Activated CD8-positive, alpha-beta T cell treated with anti-CD3 and anti-CD28 coated beads, Interleukin-2, amount 10 ng/mL, durations not matched to agents 7 days and 5 days (primary cell): ENCODE measurements at regions not wholly inside any gene's neighbourhood (a gene's known extent, or its start where the extent isn't known, plus 50 kb on each side); places are given as distances from the start of the nearest gene placed in this dataset.
"Not testable (repeated sequence)": the region's sequence is repeated elsewhere in the genome, so short reads cannot be mapped to it uniquely, and the experiment has no call there.

Experiments used
- ATAC-seq: fragments of 150-1000 bp; cut with Tn5 transposase; one replicate; pipeline ENCODE4 v1.10.0; 2021; ENCODE audit warnings: moderate library complexity
- CTCF ChIA-PET: fragments of 350-600 bp; sonication (Branson Sonifier 250); formaldehyde crosslinking; loops from one replicate; lab custom pipeline; 2021; ENCODE audit warnings: antibody characterized with exemption; lab: Charles Lee
- POLR2A ChIA-PET: fragments of 350-600 bp; sonication (Branson Sonifier 250); formaldehyde crosslinking; loops from one replicate; lab custom pipeline; 2021; ENCODE audit warnings: antibody characterized with exemption; lab: Charles Lee
- DNase-seq: peaks from one replicate; pipeline ENCODE4 v3.0.0-alpha.2; 2020
- H3K27ac Mint-ChIP-seq: one replicate; pipeline ENCODE4 v1.8.0; 2021; ENCODE audit warnings: mild to moderate bottlenecking, mixed read lengths
- H3K27me3 Mint-ChIP-seq: one replicate; pipeline ENCODE4 v1.8.0; 2021; ENCODE audit warnings: low read depth, mixed read lengths
- H3K36me3 Mint-ChIP-seq: one replicate; pipeline ENCODE4 v1.8.0; 2021; ENCODE audit warnings: low read depth, mixed read lengths
- H3K4me1 Mint-ChIP-seq: one replicate; pipeline ENCODE4 v1.8.0; 2021; ENCODE audit warnings: low read depth, mixed read lengths
- H3K4me3 Mint-ChIP-seq: one replicate; pipeline ENCODE4 v1.8.0; 2021; ENCODE audit warnings: mild to moderate bottlenecking, mixed read lengths
- H3K9me3 Mint-ChIP-seq: one replicate; pipeline ENCODE4 v1.8.0; 2022; ENCODE audit warnings: mixed read lengths; ENCODE audit not compliant: insufficient read depth

DNA sequence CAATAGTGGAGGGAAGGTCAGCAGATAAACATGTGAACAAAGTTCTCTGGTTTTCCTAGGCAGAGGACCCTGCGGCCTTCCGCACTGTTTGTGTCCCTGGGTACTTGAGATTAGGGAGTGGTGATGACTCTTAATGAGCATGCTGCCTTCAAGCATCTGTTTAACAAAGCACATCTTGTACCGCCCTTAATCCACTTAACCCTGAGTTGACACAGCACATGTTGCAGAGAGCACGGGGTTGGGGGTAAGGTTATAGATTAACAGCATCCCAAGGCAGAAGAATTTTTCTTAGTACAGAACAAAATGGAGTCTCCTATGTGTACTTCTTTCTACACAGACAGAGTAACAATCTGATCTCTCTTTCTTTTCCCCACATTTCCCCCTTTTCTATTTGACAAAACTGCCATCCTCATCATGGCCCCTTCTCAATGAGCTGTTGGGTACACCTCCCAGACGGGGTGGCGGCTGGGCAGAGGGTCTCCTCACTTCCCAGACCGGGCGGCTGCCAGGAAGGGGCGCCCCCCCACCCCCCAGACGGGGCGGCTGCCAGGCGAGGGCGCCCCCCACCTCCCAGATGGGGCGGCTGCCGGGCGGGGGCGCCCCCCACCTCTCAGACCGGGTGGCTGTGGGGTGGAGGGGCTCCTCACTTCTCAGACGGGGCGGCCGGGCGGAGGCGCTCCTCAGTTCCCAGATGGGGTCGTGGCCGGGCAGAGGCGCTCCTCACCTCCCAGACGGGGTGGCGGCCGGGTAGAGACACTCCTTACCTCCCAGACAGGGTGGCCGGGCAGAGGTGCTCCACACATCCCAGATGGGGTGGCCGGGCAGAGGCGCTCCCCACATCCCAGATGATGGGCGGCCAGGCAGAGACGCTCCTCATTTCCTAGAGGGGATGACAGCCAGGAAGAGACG lies 361.6 kb upstream of the SGO1 start:
- H3K4me1 Mint-ChIP-seq, H3K27me3 Mint-ChIP-seq, CTCF ChIA-PET, H3K36me3 Mint-ChIP-seq, H3K4me3 Mint-ChIP-seq, ATAC-seq, DNase-seq, H3K9me3 Mint-ChIP-seq, H3K27ac Mint-ChIP-seq, POLR2A ChIA-PET: not testable (repeated sequence)

DNA sequence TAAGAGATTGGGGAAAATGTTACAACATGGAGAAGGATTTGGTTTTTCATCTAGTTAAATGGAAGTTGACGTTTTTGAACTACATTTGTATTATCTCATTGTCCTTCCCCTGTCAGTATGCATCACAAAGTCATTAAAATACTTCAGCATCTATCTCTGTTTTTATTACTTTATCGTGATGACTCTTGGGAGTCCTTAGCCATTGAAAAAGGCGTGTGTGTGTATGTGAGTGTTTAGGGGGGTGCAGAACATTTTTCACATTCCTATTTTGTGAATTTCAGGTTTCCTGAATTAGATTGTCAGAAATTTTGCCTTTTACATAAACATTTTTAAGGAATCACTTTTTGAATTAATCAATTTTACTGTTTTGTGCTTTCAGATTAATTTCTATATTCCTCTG lies 360.6 kb upstream of the SGO1 start:
- Mint-ChIP-seq H3K4me1 (no peaks in the 10 kb centered on the region), H3K27me3 (no peaks in the 10 kb centered on the region), H3K4me3 (no peak overlapping the region), H3K36me3 (no peaks in the 10 kb centered on the region), H3K9me3 (no peaks in the 10 kb centered on the region), H3K27ac (no peak overlapping the region)
- POLR2A ChIA-PET: no interaction called here
- no peak for DNase-seq
- CTCF ChIA-PET: no interaction called here
- no peak for ATAC-seq

DNA sequence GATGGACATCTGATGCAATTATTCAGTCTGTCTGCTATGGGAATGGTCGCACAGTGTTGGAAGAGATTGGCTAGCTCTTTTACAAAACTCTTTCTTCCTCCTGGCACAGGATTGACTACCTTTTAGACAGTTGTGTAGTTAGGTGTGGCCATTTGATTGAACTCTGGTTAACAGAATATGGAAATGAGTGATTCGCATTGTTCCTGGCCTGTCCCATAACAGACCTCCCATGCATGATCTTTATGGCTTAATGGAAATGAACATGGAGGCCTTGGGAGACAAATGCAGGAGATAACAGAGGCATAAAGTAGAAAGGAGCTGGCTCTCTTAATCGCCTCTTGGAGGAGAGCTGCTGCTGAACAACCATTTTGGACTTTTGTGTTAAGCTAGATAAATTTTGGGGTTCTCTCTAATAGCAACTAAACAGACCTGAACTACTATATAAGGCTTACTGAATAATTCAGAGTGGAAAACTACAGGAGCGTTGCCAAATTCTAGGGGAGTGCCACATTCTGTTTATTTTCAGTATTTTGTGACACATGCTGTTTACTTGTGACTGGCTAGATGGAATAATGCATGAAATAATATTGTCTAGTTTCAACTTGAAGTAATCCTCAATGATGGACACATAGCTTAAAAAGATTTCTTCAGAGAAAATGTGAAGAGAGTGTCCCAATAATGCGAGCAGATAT lies 357.7 kb upstream of the SGO1 start:
- Mint-ChIP-seq H3K4me3 (no peak overlapping the region), H3K27me3 (no peaks in the 10 kb centered on the region), H3K27ac (no peak overlapping the region), H3K36me3 (no peaks in the 10 kb centered on the region), H3K9me3 (no peaks in the 10 kb centered on the region), H3K4me1 (no peaks in the 10 kb centered on the region)
- ATAC-seq (no peak), DNase-seq (no peak)
- POLR2A ChIA-PET: no interaction called here
- CTCF ChIA-PET: no interaction called here

DNA sequence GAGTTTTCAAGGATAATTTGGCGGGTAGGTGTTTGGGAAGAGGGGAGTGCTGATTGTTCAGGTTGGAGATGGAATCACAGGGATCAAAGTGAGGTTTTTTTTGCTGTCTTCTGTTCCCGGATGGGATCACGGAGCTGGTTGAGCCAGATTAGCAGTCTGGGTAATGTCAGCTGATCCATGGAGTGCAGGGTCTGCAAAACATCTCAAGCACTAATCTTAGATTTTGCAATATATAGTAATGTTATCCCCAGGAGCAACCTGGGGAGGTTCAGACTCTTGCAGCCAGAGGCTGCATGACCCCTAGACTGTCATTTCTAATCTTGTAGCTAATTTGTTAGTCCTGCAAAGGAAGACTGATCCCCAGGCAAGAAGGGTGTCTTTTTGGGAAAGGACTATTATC lies 354.1 kb upstream of the SGO1 start:
- ChIA-PET CTCF (no interaction called here), POLR2A (no interaction called here)

DNA sequence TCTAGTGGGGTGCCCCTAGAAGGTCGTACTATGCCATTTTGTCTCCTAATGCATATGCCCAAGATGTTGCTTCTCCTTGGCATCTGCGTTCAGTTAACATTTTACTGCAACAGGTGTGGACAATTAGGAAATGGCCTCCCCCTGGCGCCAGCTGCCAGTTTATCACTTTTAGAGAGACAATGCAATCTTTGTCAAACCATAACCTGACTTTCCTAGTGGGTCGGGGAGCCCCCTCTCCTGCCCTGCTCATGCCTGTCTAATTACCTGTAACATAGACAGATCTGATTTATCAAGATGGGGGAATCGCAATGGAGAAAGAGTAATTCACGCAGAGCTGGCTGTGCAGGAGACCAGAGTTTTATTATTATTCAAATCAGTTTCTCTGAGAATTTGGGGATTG lies 353.7 kb upstream of the SGO1 start:
- H3K9me3 Mint-ChIP-seq: no peaks in the 10 kb centered on the region
- no peak overlapping the region for H3K4me3 Mint-ChIP-seq
- CTCF ChIA-PET: no interaction called here

More for the DNA sequence above, 354.1 kb upstream of the SGO1 start:
- DNase-seq: no peak
- ATAC-seq: no peak
- Mint-ChIP-seq H3K9me3 (no peaks in the 10 kb centered on the region), H3K4me1 (no peaks in the 10 kb centered on the region), H3K4me3 (no peak overlapping the region), H3K36me3 (no peaks in the 10 kb centered on the region), H3K27me3 (no peaks in the 10 kb centered on the region), H3K27ac (no peak overlapping the region)

GRCh38 chr3:20537234-20537633 lies 351.2 kb upstream of the SGO1 start:
- CTCF ChIA-PET: no interaction called here
- Mint-ChIP-seq H3K27me3 (no peaks in the 10 kb centered on the region), H3K4me3 (no peak overlapping the region), H3K9me3 (no peaks in the 10 kb centered on the region), H3K27ac (no peak overlapping the region), H3K36me3 (no peaks in the 10 kb centered on the region), H3K4me1 (no peaks in the 10 kb centered on the region)
- POLR2A ChIA-PET: no interaction called here
- ATAC-seq (no peak), DNase-seq (no peak)

More for the DNA sequence above, 353.7 kb upstream of the SGO1 start:
- DNase-seq: no peak
- no peak for ATAC-seq
- Mint-ChIP-seq H3K36me3 (no peaks in the 10 kb centered on the region), H3K27me3 (no peaks in the 10 kb centered on the region), H3K4me1 (no peaks in the 10 kb centered on the region), H3K27ac (no peak overlapping the region)
- POLR2A ChIA-PET: no interaction called here

GRCh38 chr3:20529911-20530310 lies 343.9 kb upstream of the SGO1 start:
- DNase-seq: no peak
- POLR2A ChIA-PET: no interaction called here
- Mint-ChIP-seq H3K4me3 (no peak overlapping the region), H3K36me3 (no peaks in the 10 kb centered on the region), H3K4me1 (no peaks in the 10 kb centered on the region), H3K27me3 (no peaks in the 10 kb centered on the region), H3K27ac (no peak overlapping the region), H3K9me3 (no peaks in the 10 kb centered on the region)
- ATAC-seq: no peak
- CTCF ChIA-PET: no interaction called here

DNA sequence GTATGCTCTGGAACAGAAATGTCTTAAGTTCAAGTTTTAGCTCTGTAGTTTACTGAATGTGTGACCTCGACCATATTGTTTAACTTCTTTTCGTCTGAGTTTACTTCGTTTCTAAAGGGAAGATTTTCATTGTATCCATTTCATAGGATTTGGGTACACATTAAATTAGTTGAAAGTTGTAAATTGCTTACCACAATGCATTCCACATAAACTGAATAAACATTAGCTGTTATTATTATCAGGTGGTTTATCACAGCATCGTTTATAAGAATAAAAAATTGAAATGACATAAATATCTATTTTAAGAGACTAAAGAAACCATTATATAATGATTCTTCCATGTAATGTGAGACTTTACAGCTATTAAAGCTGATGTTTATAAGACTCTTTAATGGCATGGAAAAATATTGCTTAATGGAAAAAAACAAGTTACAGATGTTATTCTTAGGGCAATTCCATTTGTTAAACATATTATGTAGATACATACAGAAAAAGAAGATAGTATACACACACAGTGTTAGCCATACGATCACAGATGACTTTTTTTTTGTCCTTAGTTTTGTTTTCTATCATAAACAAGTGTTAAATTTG lies 342.3 kb upstream of the SGO1 start:
- Mint-ChIP-seq H3K27me3 (no peaks in the 10 kb centered on the region), H3K27ac (no peak overlapping the region), H3K4me1 (no peaks in the 10 kb centered on the region), H3K36me3 (no peaks in the 10 kb centered on the region), H3K9me3 (no peaks in the 10 kb centered on the region), H3K4me3 (no peak overlapping the region)
- ChIA-PET POLR2A (no interaction called here), CTCF (no interaction called here)
- ATAC-seq (no peak), DNase-seq (no peak)

- Mint-ChIP-seq H3K36me3 (no peaks in the 10 kb centered on the region), H3K9me3 (no peaks in the 10 kb centered on the region), H3K27ac (no peak overlapping the region), H3K27me3 (no peaks in the 10 kb centered on the region), H3K4me1 (no peaks in the 10 kb centered on the region), H3K4me3 (no peak overlapping the region)
- DNase-seq: no peak
- POLR2A ChIA-PET: no interaction called here
- CTCF ChIA-PET: no interaction called here
- no peak for ATAC-seq
Measured at GRCh38 chr3:20527368-20527767, 341.4 kb upstream of the SGO1 start.

DNA sequence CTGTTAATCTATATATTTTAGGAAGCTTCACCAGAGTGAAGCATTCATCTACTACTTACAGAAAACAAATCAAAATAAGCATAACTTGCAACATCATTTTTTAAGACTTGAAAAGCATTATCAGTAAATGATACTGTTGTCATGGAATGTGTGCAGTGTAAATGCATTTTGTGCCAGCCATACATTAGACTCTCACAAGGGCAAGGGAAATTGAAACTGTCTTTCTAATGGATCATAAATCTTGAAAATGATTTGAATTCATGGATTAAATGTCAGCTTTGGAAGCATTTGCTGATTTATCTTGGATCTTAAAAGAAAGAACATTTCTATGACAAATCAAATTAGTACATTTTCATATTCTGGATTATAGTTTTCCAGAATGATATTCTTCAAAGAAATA lies 338.3 kb upstream of the SGO1 start:
- ATAC-seq (no peak), DNase-seq (no peak)
- H3K36me3 Mint-ChIP-seq: no peaks in the 10 kb centered on the region
- no peaks in the 10 kb centered on the region for H3K4me1 Mint-ChIP-seq
- H3K27me3 Mint-ChIP-seq: no peaks in the 10 kb centered on the region
- H3K9me3 Mint-ChIP-seq: no peaks in the 10 kb centered on the region
- ChIA-PET CTCF (no interaction called here), POLR2A (no interaction called here)
- H3K27ac Mint-ChIP-seq: no peak overlapping the region
- no peak overlapping the region for H3K4me3 Mint-ChIP-seq

DNA sequence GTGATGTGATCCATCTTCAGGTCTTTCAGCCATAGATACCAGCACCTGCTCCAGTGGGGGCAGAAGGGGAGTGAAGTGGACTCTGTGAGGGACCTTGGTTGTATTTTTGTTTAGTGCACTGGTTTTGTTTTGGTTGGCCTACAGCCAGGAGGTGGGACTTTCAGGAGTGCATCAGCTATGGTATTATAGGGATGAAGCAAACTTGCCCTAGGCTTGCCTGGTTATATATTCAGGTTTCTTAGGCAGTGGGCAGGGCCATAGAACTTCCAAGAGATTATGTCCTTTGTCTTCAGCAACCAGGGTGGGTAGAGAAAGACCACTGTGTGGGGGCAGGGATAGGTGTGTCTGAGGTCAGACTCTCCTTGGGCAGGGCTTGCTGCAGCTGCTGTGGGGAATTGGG lies 337.3 kb upstream of the SGO1 start:
- Mint-ChIP-seq H3K27me3 (no peaks in the 10 kb centered on the region), H3K27ac (no peak overlapping the region), H3K36me3 (no peaks in the 10 kb centered on the region), H3K4me3 (no peak overlapping the region), H3K4me1 (no peaks in the 10 kb centered on the region), H3K9me3 (no peaks in the 10 kb centered on the region)
- POLR2A ChIA-PET: no interaction called here
- no peak for ATAC-seq
- CTCF ChIA-PET: no interaction called here
- DNase-seq: no peak

GRCh38 chr3:20517316-20517715 lies 331.3 kb upstream of the SGO1 start:
- CTCF ChIA-PET, POLR2A ChIA-PET, ATAC-seq, H3K36me3 Mint-ChIP-seq, H3K4me3 Mint-ChIP-seq, H3K9me3 Mint-ChIP-seq, H3K4me1 Mint-ChIP-seq, H3K27ac Mint-ChIP-seq, DNase-seq, H3K27me3 Mint-ChIP-seq: not testable (repeated sequence)
